Fibroblast of lung (primary cell): ENCODE measurements at regions not wholly inside any gene's neighbourhood (a gene's known extent, or its start where the extent isn't known, plus 50 kb on each side); places are given as distances from the start of the nearest gene placed in this dataset.

ENCODE experiments used
- EZH2 ChIP-seq: IDR thresholded peaks from 2 replicates; pipeline ENCODE4 v1.5.1; 2012; ENCODE audit warnings: low read length, control low read depth, mild to moderate bottlenecking; ENCODE audit errors: missing control alignments
- TF ChIP-seq, protein P1 (sequence below), 2 donors: IDR thresholded peaks in 1 of 2; conservative IDR thresholded peaks in 1 of 2; 1 replicate in 1 of 2; 2 replicates in 1 of 2; pipeline ENCODE4 v1.5.1; 2011 to 2012; ENCODE audit warnings: low read length in 2 of 2, control low read depth in 1 of 2, inconsistent platforms in 1 of 2, low read depth in 1 of 2, mild to moderate bottlenecking in 1 of 2

GRCh38 chr20:29689411-29690225 lies 1567.8 kb upstream of the DEFB115 start:
- TF ChIP-seq, protein P1, sequence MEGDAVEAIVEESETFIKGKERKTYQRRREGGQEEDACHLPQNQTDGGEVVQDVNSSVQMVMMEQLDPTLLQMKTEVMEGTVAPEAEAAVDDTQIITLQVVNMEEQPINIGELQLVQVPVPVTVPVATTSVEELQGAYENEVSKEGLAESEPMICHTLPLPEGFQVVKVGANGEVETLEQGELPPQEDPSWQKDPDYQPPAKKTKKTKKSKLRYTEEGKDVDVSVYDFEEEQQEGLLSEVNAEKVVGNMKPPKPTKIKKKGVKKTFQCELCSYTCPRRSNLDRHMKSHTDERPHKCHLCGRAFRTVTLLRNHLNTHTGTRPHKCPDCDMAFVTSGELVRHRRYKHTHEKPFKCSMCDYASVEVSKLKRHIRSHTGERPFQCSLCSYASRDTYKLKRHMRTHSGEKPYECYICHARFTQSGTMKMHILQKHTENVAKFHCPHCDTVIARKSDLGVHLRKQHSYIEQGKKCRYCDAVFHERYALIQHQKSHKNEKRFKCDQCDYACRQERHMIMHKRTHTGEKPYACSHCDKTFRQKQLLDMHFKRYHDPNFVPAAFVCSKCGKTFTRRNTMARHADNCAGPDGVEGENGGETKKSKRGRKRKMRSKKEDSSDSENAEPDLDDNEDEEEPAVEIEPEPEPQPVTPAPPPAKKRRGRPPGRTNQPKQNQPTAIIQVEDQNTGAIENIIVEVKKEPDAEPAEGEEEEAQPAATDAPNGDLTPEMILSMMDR (conservative IDR thresholded peaks at IDR 0.05 in 1 of 2, IDR thresholded peaks at IDR 0.05 in 1 of 2; ENCODE audit: low read depth in 1 of 2, low read length in 2 of 2) = no peak
- no peak for TF ChIP-seq EZH2
